ENCODE measurements at regions not wholly inside any gene's neighbourhood (a gene's known extent, or its start where the extent isn't known, plus 50 kb on each side); places are given as distances from the start of the nearest gene placed in this dataset.

DNA sequence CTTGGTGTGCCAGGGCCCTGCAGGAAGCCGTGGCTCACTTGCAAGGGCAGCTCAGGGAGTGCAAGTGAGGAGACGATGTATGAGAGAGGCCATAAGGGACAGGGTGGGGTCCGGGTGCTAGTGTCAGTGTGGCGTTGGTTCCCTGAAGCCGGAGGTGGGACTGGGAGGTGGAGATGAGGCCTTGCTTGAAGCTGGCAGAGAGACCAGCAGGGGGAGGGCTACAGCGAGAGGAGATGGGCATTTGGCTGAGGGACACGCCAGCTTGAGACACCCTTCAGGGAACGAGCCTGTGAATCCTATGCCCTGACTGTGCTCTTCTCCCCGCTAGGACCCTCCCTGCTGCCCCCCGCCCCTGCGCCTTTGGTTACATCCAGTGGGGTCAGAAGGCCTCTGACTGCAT, 529.1 kb downstream of the TCERG1L start:
- DNase-seq (ENCODE audit: low read depth) = no peak
- Histone ChIP-seq H3K27me3 (ENCODE audit: control insufficient read depth, insufficient read depth, low read length) (no peaks in the 10 kb centered on the region), H3K4me3 (ENCODE audit: low read depth, low read length) (no peak overlapping the region), H3K36me3 (ENCODE audit: control insufficient read depth, insufficient read depth, low read length) (no peaks in the 10 kb centered on the region)
- TF ChIP-seq, protein P1, sequence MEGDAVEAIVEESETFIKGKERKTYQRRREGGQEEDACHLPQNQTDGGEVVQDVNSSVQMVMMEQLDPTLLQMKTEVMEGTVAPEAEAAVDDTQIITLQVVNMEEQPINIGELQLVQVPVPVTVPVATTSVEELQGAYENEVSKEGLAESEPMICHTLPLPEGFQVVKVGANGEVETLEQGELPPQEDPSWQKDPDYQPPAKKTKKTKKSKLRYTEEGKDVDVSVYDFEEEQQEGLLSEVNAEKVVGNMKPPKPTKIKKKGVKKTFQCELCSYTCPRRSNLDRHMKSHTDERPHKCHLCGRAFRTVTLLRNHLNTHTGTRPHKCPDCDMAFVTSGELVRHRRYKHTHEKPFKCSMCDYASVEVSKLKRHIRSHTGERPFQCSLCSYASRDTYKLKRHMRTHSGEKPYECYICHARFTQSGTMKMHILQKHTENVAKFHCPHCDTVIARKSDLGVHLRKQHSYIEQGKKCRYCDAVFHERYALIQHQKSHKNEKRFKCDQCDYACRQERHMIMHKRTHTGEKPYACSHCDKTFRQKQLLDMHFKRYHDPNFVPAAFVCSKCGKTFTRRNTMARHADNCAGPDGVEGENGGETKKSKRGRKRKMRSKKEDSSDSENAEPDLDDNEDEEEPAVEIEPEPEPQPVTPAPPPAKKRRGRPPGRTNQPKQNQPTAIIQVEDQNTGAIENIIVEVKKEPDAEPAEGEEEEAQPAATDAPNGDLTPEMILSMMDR (IDR thresholded peaks at IDR 0.05; ENCODE audit: insufficient read depth, low read depth, low read length) = no peak
- CTCF ChIA-PET = no interaction called here
- POLR2A ChIA-PET = no interaction called here

DNA sequence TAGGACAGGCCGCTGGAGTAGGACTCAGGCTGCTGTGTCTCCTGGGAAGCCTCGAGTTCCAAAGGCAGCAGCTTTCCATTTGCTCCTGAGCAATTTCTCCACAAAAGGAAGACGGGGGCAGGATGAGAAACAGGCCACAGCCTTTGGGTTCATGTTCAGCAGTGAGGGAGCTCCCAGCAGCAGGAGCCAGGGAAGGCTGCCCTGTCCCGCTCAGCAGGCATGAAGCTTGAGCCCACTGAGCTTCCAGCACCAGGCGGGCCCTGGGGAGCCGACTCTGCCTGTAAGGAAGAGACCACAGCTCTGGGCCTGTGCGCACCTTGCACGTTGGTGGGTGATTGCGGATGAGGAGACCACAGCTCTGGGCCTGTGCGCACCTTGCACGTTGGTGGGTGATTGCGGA, 527.2 kb downstream of the TCERG1L start:
- H3K4me3 ChIP-seq (ENCODE audit: low read depth, low read length) = no peak overlapping the region
- ChIA-PET CTCF (no interaction called here), POLR2A (no interaction called here)
- no peaks in the 10 kb centered on the region for H3K36me3 ChIP-seq (ENCODE audit: control insufficient read depth, insufficient read depth, low read length)
- TF ChIP-seq, protein P1 (IDR thresholded peaks at IDR 0.05; ENCODE audit: insufficient read depth, low read depth, low read length) = no peak
- no peak for DNase-seq (ENCODE audit: low read depth)
- no peaks in the 10 kb centered on the region for H3K27me3 ChIP-seq (ENCODE audit: control insufficient read depth, insufficient read depth, low read length)

DNA sequence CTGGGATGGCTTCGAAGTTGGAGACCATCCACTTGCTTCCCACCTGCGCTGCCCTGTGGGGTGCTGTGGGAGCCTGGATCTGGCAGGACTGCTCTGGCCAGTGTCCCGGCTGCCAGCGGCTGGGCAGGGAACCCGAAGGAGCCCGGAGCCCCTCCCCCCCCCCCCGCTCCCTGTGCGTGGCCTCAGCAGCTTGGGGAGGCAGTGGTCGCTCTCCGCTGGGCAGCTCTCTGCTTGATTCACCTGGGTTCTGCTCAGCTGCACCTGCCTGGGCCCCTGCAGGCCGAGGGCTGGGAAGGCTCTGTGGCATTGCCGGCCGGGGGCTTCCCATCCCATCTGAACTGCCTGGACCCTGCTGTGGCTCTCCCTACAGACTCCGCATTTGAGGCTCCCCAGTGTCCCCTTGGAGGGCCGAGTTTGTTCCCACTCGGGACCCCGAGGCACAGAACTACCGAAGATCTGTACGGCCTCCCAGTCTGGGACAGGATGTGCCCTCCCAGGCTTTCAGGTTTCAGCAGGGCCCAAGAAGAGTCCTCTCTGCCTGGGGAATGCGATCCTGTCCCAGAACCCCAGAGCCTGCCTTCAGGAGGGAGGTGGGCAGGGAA, 525.1 kb downstream of the TCERG1L start:
- POLR2A ChIA-PET = no interaction called here
- CTCF ChIA-PET = no interaction called here
- no peak for DNase-seq (ENCODE audit: low read depth)
- Histone ChIP-seq H3K27me3 (ENCODE audit: control insufficient read depth, insufficient read depth, low read length) (no peaks in the 10 kb centered on the region), H3K36me3 (ENCODE audit: control insufficient read depth, insufficient read depth, low read length) (no peaks in the 10 kb centered on the region), H3K4me3 (ENCODE audit: low read depth, low read length) (no peak overlapping the region)
- TF ChIP-seq, protein P1 (IDR thresholded peaks at IDR 0.05; ENCODE audit: insufficient read depth, low read depth, low read length) = no peak

DNA sequence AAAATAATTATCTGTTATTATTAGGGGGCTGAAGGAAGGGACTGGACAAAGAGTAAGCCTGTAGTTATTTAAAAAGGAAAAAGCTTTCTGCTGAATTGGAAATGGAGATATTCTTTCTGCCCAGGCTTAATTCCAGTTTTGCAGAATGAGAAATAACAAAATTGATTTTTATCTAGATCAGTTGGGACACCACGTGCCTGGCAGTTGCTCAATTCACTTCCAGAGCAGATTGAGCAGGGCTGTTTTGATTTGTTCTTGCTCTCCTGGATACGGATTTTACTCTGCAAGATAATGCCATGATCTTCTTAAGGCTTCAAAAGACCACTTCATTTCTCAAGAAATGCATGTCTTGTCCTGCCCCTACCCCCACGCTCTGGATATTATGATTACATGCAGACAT, 524.3 kb downstream of the TCERG1L start:
- POLR2A ChIA-PET = no interaction called here
- DNase-seq (ENCODE audit: low read depth) = no peak
- H3K36me3 ChIP-seq (ENCODE audit: control insufficient read depth, insufficient read depth, low read length) = no peaks in the 10 kb centered on the region
- H3K27me3 ChIP-seq (ENCODE audit: control insufficient read depth, insufficient read depth, low read length) = no peaks in the 10 kb centered on the region
- TF ChIP-seq, protein P1 (IDR thresholded peaks at IDR 0.05; ENCODE audit: insufficient read depth, low read depth, low read length) = no peak
- no peak overlapping the region for H3K4me3 ChIP-seq (ENCODE audit: low read depth, low read length)
- CTCF ChIA-PET = no interaction called here

DNA sequence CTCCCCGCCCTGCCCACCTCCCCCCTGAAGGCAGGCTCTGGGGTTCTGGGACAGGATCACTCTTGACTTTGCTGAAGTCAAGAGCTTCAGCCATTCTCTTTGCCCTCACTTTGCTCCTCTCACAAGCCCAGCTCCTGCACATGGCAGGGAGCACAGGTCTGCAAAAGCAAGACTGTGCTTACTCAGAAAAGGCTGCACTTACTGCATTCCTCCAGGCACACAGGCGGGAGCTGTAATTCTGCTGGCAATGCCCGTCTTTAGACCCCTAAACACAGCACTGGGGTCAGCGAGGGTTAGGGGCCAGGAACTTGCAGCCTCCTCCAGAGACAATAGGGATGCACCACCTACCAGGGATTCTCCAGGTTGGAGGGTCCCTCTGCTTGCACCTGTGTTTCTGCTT, 523.7 kb downstream of the TCERG1L start:
- Histone ChIP-seq H3K27me3 (ENCODE audit: control insufficient read depth, insufficient read depth, low read length) (no peaks in the 10 kb centered on the region), H3K4me3 (ENCODE audit: low read depth, low read length) (no peak overlapping the region), H3K36me3 (ENCODE audit: control insufficient read depth, insufficient read depth, low read length) (no peaks in the 10 kb centered on the region)
- DNase-seq (ENCODE audit: low read depth) = no peak
- CTCF ChIA-PET = no interaction called here
- POLR2A ChIA-PET = no interaction called here
- TF ChIP-seq, protein P1 (IDR thresholded peaks at IDR 0.05; ENCODE audit: insufficient read depth, low read depth, low read length) = no peak

All from BJ (cell line).